HG03521 (cell line): ENCODE measurements at regions not wholly inside any gene's neighbourhood (a gene's known extent, or its start where the extent isn't known, plus 50 kb on each side); places are given as distances from the start of the nearest gene placed in this dataset.

Source experiments
- ATAC-seq: cut with Tn5 transposase; IDR thresholded peaks from one replicate; pipeline ENCODE4 v1.9.1; 2021; ENCODE audit warnings: mild to moderate bottlenecking, moderate library complexity; ENCODE audit not compliant: unreplicated experiment

DNA sequence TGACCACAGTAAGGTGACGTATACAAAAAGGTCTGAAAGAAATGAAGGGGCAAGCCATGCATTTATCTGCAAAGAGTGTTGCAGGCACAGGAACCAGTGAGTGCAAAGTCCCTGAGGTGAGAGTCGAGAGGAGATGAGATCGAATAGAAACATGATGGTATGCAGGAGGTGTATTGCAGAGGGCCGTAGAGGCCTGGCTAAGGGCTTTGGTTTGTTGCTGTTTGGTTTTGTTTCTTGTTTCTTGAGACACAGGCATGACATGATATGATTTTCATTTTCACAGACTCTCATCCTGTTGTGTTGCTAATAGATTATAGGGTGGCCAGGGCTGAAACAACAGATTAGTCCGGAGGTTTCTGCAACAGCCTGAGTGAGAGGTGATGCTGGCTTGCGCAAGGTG lies 80.4 kb downstream of the HSPH1 start:
- no peak for ATAC-seq

- no peak for ATAC-seq
These were observed 86.9 kb downstream of the HSPH1 start for GRCh38 chr13:31074756-31075155.

GRCh38 chr13:31073859-31074718 lies 87.6 kb downstream of the HSPH1 start:
- peak; percentile 90 for ATAC-seq

DNA sequence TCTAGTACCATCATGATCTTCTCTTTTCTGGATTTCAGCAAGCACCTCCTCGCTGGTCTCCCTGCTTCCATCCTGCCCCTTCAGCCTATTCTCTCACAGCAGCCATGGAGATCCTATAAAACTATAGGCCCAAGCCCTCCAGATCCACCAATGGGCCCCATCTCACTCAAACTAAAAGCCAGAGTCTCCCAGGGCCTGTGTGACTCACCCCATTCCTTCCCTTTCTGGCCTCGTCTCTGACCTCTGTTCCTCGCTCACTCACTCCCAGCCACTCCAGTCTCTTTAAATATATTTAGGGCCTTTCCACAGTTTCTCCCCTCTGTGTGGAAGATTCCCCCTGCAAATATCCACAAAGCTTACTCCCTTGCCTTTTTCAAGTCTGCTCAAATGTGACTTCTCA lies 89.7 kb downstream of the HSPH1 start:
- no peak for ATAC-seq

DNA sequence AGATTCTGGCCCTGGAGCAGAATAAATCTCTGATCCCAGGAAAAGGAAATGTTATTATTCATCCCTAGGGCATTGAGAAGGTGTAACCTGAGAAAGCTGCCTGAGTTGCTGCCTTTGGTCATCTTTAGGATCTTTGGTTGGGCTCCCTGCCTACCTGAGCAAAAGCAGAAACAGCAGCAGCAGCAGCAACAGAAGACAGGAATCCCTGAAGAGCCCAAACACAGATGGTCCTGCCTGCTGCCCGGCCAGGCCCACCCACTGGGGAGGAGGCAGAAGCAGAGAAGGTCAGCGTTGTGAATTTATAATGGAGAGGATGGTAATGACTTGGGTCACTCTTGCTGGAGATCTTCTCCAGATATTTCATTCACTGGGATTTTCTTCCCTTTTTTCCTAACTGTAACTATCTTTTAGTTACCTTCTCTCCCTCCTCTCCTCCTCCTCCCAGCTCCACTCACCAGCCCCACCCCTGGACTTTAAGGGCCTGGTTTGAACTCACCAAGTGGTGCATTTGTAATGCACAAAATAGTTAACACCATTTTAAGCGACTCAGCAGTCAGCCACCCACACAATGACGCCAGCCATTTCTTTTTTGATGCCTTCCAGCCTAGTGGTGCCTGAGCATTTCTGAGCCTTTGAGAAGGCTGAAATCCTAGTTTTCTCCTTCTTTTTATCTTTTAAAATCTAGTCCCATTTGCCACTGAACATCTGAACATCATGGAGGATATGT lies 91.7 kb downstream of the HSPH1 start:
- ATAC-seq = no peak

GRCh38 chr13:31068119-31068423 lies 93.6 kb downstream of the HSPH1 start:
- ATAC-seq = no peak

DNA sequence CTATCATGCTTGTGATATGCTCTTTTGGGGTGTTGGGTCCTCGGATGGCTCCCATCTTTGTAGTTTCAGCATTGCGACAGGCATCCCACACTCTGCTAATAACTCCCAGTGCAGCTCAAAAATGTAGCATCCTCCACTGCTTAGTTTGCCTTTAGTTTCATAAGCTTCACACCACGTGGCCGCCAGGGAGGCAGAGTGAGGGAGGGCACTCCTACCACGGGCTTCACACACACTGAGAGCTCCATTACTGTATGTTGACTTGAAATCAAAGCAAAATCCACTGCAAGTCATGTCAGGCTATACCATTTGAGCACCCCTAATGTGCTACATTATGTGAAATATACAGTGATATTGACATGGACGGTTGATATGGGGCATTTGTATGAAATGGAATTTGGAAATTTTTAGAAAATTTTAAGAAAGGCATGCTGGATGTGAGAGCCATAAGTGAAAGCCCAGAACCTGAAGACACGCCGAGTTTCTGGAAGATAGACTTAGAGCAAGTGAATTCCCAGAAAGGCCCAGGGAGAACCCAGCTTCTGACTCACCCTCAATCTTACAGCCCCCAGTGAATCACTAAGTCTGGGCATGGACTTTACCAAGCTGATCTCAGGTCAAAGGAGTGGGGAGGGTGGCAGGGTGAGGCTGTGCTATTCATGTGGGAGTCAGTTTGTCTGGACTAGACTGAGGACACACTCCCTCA lies 94.1 kb downstream of the HSPH1 start:
- ATAC-seq = no peak

DNA sequence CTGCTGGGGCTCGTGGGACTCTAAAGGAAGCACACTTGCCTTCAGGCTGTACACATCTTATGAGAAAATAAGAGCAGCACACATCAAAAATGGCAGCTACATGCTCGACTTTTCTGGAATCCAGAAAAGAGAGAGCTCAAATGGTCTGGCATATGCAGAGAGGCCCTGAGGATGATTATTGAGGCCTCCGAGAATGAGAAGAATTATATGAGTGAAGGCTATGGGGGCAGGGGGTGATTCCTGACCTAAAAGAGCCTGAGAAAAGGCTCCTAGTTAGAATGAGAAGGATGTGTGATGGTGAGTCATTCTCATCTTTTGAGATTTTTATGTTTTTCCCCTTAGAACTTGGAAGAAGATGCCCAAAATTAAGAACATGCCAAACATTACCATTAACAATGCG lies 97.1 kb downstream of the HSPH1 start:
- no peak for ATAC-seq

DNA sequence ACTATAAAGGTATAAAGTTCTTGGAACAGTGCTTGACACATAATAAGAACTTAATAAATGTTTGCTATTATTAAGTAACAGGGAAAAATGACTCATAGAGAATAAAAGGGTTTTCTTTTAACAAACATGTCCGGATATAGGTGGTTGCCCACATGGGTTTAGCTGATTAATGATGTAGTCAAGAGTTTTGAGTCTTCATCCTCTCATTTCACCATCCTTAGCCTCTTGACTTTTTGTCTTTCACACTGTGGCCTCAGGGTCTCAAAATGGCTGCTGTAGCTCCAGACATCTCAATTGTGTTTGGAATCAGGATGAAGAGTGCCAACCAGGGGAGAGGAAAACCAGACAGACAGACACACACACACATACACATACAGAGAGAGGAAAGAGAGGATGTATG lies 97.9 kb downstream of the HSPH1 start:
- no peak for ATAC-seq

DNA sequence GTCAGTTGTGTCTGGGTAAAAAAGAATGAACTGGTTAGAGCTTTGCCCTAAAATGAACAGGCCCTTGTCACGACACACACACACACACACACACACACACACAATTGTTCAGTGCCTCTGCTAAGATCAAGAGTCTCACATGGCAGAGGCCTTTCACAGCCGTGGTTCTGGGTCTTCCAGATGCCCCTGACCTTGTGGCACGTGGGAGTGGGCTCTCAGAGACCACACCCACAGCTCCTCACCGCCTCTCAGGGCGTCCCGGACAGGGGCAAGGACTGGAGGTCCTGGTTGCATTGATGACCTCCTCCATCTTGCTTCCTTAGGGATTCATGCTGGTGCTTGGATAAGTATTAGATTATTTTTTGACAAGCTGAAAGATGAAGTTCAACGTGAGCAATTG lies 101.0 kb downstream of the HSPH1 start:
- ATAC-seq = no peak

DNA sequence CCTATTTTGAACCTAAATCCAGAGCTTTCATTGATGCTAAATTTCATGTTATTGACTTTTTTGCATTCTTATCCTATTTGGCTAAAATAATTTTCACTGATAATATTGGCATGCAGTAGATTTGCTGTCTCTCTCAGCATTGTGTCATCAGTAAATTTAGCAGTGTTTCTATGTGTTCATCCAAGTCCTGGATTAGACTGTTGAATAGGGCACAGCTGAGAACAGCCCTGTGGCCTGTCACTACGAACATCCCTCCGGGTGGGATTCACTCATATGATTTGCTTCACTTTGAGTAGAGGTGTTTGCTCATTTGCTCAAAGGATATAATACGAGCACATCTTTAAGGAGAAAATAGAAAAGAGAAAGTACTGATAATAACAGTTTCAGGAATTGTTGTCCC lies 101.5 kb downstream of the HSPH1 start:
- no peak for ATAC-seq

- no peak for ATAC-seq
These were observed 104.2 kb downstream of the HSPH1 start for GRCh38 chr13:31057403-31058033.

GRCh38 chr13:31056644-31057271 lies 104.9 kb downstream of the HSPH1 start:
- no peak for ATAC-seq

- no peak for ATAC-seq
These were observed 106.1 kb downstream of the HSPH1 start for GRCh38 chr13:31055589-31055988.

- ATAC-seq = no peak
These were observed 107.1 kb downstream of the HSPH1 start for GRCh38 chr13:31054632-31055031.

DNA sequence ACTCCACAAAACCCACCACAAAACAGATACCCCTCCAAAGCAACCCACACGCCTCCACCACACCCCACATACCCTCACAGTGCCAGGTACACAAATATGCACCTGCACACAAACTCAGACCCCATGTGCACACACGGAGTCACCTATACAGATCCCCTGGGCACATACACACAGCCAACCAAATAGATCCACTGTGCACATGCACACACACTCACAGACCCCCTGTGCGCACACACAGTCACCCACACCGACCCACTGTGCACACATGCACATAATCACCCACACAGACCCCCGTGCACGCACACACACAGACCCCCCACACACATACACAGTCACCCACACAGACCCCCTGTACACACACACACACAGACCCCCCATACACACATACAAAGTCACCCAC lies 107.8 kb downstream of the HSPH1 start:
- no peak for ATAC-seq

- ATAC-seq = no peak
These were observed 108.6 kb downstream of the HSPH1 start for GRCh38 chr13:31053091-31053490.

- no peak for ATAC-seq
These were observed 109.2 kb downstream of the HSPH1 start for GRCh38 chr13:31052478-31052877.

- ATAC-seq = no peak
These were observed 109.7 kb downstream of the HSPH1 start for GRCh38 chr13:31051999-31052398.

GRCh38 chr13:31050486-31051400 lies 111.0 kb downstream of the HSPH1 start:
- ATAC-seq = no peak
